GM23338 (cell line): ENCODE measurements at regions not wholly inside any gene's neighbourhood (a gene's known extent, or its start where the extent isn't known, plus 50 kb on each side); places are given as distances from the start of the nearest gene placed in this dataset.
A peak's percentile ranks its signal among the peaks of the same experiment; 100 is the strongest.

Source experiments
- ATAC-seq: fragments of 200-7000 bp; cut with Tn5 transposase; 3 replicates; pipeline ENCODE4 v1.9.1; 2020
- DNase-seq: peaks from one replicate; pipeline ENCODE4 v3.0.0-alpha.2; 2015; ENCODE audit warnings: low spot score
- H2AFZ ChIP-seq: fragments of 200-600 bp; sonication (generic); 2 replicates; pipeline ENCODE4 v1.8.0; 2016; ENCODE audit warnings: antibody characterized with exemption, mild to moderate bottlenecking, moderate library complexity
- H3F3A ChIP-seq: fragments of 200-600 bp; sonication (generic); replicated peaks from 2 replicates; pipeline ENCODE4 v1.8.0; 2017; ENCODE audit warnings: antibody characterized with exemption, mixed run types, low read depth
- H3K27ac ChIP-seq: fragments of 200-600 bp; sonication (generic); 2 replicates; pipeline ENCODE4 v1.6.1; 2016; ENCODE audit warnings: low read depth
- H3K27me3 ChIP-seq: fragments of 200-600 bp; sonication (generic); 2 replicates; pipeline ENCODE4 v1.8.0; 2016; ENCODE audit warnings: mild to moderate bottlenecking, mixed run types, moderate library complexity; ENCODE audit not compliant: insufficient read depth
- H3K36me3 ChIP-seq: fragments of 200-600 bp; sonication (generic); 2 replicates; pipeline ENCODE4 v1.8.0; 2016; ENCODE audit warnings: mild to moderate bottlenecking; ENCODE audit not compliant: insufficient read depth
- H3K4me1 ChIP-seq: fragments of 200-600 bp; sonication (generic); 2 replicates; pipeline ENCODE4 v1.8.0; 2016; ENCODE audit warnings: mild to moderate bottlenecking, moderate library complexity; ENCODE audit not compliant: insufficient read depth
- H3K4me2 ChIP-seq: fragments of 200-600 bp; sonication (generic); 2 replicates; pipeline ENCODE4 v1.7.1; 2017; ENCODE audit warnings: mixed run types
- H3K4me3 ChIP-seq: fragments of 200-600 bp; sonication (generic); 2 replicates; pipeline ENCODE4 v1.6.1; 2016; ENCODE audit warnings: mixed run types
- H3K79me2 ChIP-seq: fragments of 200-600 bp; sonication (generic); replicated peaks from 2 replicates; pipeline ENCODE4 v1.8.0; 2017; ENCODE audit warnings: mild to moderate bottlenecking; ENCODE audit not compliant: insufficient read depth
- H3K9me2 ChIP-seq: fragments of 200-600 bp; sonication (generic); 2 replicates; pipeline ENCODE4 v1.8.0; 2017; ENCODE audit not compliant: insufficient read depth
- H4K20me1 ChIP-seq: fragments of 200-600 bp; sonication (generic); replicated peaks from 2 replicates; pipeline ENCODE4 v1.8.0; 2017; ENCODE audit warnings: mild to moderate bottlenecking; ENCODE audit not compliant: insufficient read depth
- H3K27ac Mint-ChIP-seq: 2 replicates; pipeline ENCODE4 v1.8.0; 2020; ENCODE audit warnings: inconsistent platforms, mild to moderate bottlenecking, moderate library complexity, mixed read lengths
- H3K27me3 Mint-ChIP-seq: 3 replicates; pipeline ENCODE4 v1.8.0; 2022; ENCODE audit warnings: low read depth, mild to moderate bottlenecking, moderate library complexity, mixed read lengths, inconsistent platforms; ENCODE audit not compliant: insufficient read depth, poor library complexity
- H3K36me3 Mint-ChIP-seq: 3 replicates; pipeline ENCODE4 v1.8.0; 2021; ENCODE audit warnings: low read depth, mild to moderate bottlenecking, inconsistent platforms, moderate library complexity, mixed read lengths
- H3K4me1 Mint-ChIP-seq: 3 replicates; pipeline ENCODE4 v1.8.0; 2020; ENCODE audit warnings: mild to moderate bottlenecking, inconsistent platforms, mixed read lengths
- H3K4me3 Mint-ChIP-seq: 3 replicates; pipeline ENCODE4 v1.8.0; 2021; ENCODE audit warnings: moderate library complexity, mild to moderate bottlenecking, inconsistent platforms, mixed read lengths
- H3K9me3 Mint-ChIP-seq: 3 replicates; pipeline ENCODE4 v1.8.0; 2020; ENCODE audit warnings: moderate library complexity, mild to moderate bottlenecking, inconsistent platforms, mixed read lengths
- CREB1 ChIP-seq: fragments of 250-450 bp; sonication (Bioruptor Pico); IDR thresholded peaks from 2 replicates; pipeline ENCODE4 v1.5.0; 2020; ENCODE audit warnings: low read depth, mild to moderate bottlenecking, moderate library complexity
- JUNB ChIP-seq: IDR thresholded peaks from one replicate; pipeline ENCODE4 v1.6.1; 2016; ENCODE audit warnings: antibody characterized with exemption; ENCODE audit not compliant: unreplicated experiment
- STAT1 ChIP-seq: IDR thresholded peaks from one replicate; pipeline ENCODE4 v1.6.1; 2016; ENCODE audit warnings: antibody characterized with exemption; ENCODE audit not compliant: unreplicated experiment
- TF ChIP-seq, protein P1 (sequence below): IDR thresholded peaks from 2 replicates; pipeline ENCODE4 v1.6.1; 2016; ENCODE audit warnings: antibody characterized with exemption
- TF ChIP-seq, protein P2 (sequence below), 2 experiments: fragments of 200-600 bp in 1 of 2; sonication (generic) in 1 of 2; conservative IDR thresholded peaks; 2 replicates each; pipeline versions ENCODE4 v1.5.1 to v1.6.1; 2016 to 2017; ENCODE audit warnings: antibody characterized with exemption in 2 of 2, low read depth in 2 of 2, mild to moderate bottlenecking in 2 of 2, moderate library complexity in 1 of 2
- TF ChIP-seq, protein P3 (sequence below): IDR thresholded peaks from one replicate; pipeline ENCODE4 v1.6.1; 2018; ENCODE audit warnings: antibody characterized with exemption; ENCODE audit not compliant: unreplicated experiment

DNA sequence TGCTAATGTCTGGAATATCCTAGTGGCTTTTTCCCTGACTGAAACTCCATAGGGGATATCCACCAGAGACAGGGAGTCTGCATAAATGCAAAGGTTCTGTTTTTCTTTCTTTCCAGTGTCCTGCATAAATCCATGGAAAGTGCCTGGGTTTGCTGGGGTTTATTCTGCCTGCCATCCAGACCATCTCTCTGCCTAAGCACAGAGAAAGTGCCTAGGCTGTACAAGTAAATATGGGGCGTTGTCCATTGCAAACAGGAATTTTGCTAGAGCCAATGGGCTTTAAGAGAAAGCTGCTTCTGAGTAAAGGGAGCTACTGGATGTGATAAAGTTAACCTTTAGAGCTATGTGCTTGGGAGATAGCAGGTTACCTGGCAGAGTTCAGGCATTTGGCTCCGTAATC is 407.5 kb downstream of the AGTPBP1 start:
- H3K9me3 Mint-ChIP-seq = no peaks in the 10 kb centered on the region
- Histone ChIP-seq H4K20me1 (no peaks in the 10 kb centered on the region), H3K4me3 (no peak overlapping the region), H3K4me2 (no peak overlapping the region), H3K27me3 (no peaks in the 10 kb centered on the region), H3K9me2 (peaks cover 4% of the 10 kb centered on the region; the same call in 1 of the 2 replicates), H3K79me2 (no peaks in the 10 kb centered on the region), H3K4me1 (no peaks in the 10 kb centered on the region), H3K36me3 (no peaks in the 10 kb centered on the region), H3K27ac (no peak overlapping the region), H2AFZ (no peak overlapping the region), H3F3A (no peaks in the 10 kb centered on the region)
- no peak overlapping the region for H3K4me3 Mint-ChIP-seq
- no peaks in the 10 kb centered on the region for H3K27me3 Mint-ChIP-seq
- TF ChIP-seq, protein P1, sequence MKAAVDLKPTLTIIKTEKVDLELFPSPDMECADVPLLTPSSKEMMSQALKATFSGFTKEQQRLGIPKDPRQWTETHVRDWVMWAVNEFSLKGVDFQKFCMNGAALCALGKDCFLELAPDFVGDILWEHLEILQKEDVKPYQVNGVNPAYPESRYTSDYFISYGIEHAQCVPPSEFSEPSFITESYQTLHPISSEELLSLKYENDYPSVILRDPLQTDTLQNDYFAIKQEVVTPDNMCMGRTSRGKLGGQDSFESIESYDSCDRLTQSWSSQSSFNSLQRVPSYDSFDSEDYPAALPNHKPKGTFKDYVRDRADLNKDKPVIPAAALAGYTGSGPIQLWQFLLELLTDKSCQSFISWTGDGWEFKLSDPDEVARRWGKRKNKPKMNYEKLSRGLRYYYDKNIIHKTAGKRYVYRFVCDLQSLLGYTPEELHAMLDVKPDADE = no peak
- TF ChIP-seq STAT1 = no peak
- no peak overlapping the region for H3K27ac Mint-ChIP-seq
- ATAC-seq (no peak), DNase-seq (no peak)
- no peaks in the 10 kb centered on the region; the same call in 2 of the 3 replicates for H3K4me1 Mint-ChIP-seq
- no peaks in the 10 kb centered on the region for H3K36me3 Mint-ChIP-seq

DNA sequence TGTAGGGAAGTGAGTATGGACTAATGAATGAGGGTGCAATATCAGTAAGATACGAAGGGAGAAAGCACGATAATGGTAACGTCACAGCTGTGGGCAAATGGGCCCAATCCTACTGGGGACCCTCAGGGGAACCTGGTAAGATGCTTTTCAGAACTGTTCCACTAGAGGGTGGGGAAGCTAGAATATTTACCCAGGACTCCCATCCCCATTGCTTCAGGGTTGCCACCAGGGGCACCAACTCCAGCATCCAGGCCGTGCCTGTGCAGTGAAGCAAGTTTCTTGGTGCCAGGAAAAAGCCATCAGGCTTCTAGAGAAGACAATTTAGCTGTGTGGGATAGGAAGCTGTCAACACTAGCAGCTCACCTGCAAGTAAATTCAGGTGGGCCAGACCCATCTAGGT is 409.3 kb downstream of the AGTPBP1 start:
- Histone ChIP-seq H4K20me1 (no peaks in the 10 kb centered on the region), H3K4me3 (no peak overlapping the region), H3K36me3 (no peaks in the 10 kb centered on the region), H3F3A (no peaks in the 10 kb centered on the region), H3K79me2 (no peaks in the 10 kb centered on the region), H3K9me2 (no peaks in the 10 kb centered on the region), H3K27ac (no peak overlapping the region), H3K27me3 (no peaks in the 10 kb centered on the region), H2AFZ (peak overlapping the region; percentile 29; the same call in 1 of the 2 replicates), H3K4me1 (no peaks in the 10 kb centered on the region), H3K4me2 (no peak overlapping the region)
- TF ChIP-seq, protein P2, sequence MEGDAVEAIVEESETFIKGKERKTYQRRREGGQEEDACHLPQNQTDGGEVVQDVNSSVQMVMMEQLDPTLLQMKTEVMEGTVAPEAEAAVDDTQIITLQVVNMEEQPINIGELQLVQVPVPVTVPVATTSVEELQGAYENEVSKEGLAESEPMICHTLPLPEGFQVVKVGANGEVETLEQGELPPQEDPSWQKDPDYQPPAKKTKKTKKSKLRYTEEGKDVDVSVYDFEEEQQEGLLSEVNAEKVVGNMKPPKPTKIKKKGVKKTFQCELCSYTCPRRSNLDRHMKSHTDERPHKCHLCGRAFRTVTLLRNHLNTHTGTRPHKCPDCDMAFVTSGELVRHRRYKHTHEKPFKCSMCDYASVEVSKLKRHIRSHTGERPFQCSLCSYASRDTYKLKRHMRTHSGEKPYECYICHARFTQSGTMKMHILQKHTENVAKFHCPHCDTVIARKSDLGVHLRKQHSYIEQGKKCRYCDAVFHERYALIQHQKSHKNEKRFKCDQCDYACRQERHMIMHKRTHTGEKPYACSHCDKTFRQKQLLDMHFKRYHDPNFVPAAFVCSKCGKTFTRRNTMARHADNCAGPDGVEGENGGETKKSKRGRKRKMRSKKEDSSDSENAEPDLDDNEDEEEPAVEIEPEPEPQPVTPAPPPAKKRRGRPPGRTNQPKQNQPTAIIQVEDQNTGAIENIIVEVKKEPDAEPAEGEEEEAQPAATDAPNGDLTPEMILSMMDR (conservative IDR thresholded peaks at IDR 0.05; ENCODE audit: low read depth in 2 of 2) = peak; percentile 69 to 70
- no peak for TF ChIP-seq STAT1
- H3K4me3 Mint-ChIP-seq = no peak overlapping the region
- no peaks in the 10 kb centered on the region for H3K36me3 Mint-ChIP-seq
- no peaks in the 10 kb centered on the region; the same call in 2 of the 3 replicates for H3K4me1 Mint-ChIP-seq
- DNase-seq (peak; percentile 86), ATAC-seq (peak; percentile 100)
- H3K9me3 Mint-ChIP-seq = no peaks in the 10 kb centered on the region
- H3K27me3 Mint-ChIP-seq = no peaks in the 10 kb centered on the region
- H3K27ac Mint-ChIP-seq = no peak overlapping the region

DNA sequence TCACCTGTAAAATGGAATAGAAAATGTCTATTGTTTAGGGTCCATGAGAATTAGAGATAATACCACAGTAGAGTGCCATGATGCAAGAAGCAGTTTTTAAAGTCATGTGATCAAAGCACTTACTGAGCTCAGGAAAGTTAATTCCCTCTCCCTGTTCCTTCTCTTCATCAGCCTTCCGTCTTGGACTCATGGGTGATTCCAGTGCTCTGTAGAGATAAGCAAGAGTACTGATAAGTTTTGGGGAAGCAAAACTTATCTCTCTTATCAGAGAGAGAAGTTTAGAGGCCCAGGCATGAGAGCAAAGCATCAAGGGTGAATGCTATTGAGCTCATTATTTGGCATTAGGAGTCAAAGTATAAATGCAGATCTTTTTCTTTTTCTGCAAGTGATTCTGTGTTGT is 410.1 kb downstream of the AGTPBP1 start:
- no peaks in the 10 kb centered on the region for H3K9me3 Mint-ChIP-seq
- no peaks in the 10 kb centered on the region for H3K27me3 Mint-ChIP-seq
- no peak for ATAC-seq
- Histone ChIP-seq H3K4me1 (no peaks in the 10 kb centered on the region), H2AFZ (peak overlapping the region; percentile 44; the same call in 1 of the 2 replicates), H3F3A (no peaks in the 10 kb centered on the region), H3K27me3 (no peaks in the 10 kb centered on the region), H3K4me2 (no peak overlapping the region), H3K27ac (no peak overlapping the region), H3K36me3 (no peaks in the 10 kb centered on the region), H4K20me1 (no peaks in the 10 kb centered on the region), H3K9me2 (no peaks in the 10 kb centered on the region), H3K79me2 (no peaks in the 10 kb centered on the region), H3K4me3 (no peak overlapping the region)
- DNase-seq = no peak
- no peak overlapping the region for H3K27ac Mint-ChIP-seq
- H3K4me3 Mint-ChIP-seq = no peak overlapping the region
- no peaks in the 10 kb centered on the region; the same call in 2 of the 3 replicates for H3K4me1 Mint-ChIP-seq
- no peaks in the 10 kb centered on the region for H3K36me3 Mint-ChIP-seq
- TF ChIP-seq JUNB = no peak
- no peak for TF ChIP-seq CREB1 (CRISPR knock-in tag)
- TF ChIP-seq, protein P3, sequence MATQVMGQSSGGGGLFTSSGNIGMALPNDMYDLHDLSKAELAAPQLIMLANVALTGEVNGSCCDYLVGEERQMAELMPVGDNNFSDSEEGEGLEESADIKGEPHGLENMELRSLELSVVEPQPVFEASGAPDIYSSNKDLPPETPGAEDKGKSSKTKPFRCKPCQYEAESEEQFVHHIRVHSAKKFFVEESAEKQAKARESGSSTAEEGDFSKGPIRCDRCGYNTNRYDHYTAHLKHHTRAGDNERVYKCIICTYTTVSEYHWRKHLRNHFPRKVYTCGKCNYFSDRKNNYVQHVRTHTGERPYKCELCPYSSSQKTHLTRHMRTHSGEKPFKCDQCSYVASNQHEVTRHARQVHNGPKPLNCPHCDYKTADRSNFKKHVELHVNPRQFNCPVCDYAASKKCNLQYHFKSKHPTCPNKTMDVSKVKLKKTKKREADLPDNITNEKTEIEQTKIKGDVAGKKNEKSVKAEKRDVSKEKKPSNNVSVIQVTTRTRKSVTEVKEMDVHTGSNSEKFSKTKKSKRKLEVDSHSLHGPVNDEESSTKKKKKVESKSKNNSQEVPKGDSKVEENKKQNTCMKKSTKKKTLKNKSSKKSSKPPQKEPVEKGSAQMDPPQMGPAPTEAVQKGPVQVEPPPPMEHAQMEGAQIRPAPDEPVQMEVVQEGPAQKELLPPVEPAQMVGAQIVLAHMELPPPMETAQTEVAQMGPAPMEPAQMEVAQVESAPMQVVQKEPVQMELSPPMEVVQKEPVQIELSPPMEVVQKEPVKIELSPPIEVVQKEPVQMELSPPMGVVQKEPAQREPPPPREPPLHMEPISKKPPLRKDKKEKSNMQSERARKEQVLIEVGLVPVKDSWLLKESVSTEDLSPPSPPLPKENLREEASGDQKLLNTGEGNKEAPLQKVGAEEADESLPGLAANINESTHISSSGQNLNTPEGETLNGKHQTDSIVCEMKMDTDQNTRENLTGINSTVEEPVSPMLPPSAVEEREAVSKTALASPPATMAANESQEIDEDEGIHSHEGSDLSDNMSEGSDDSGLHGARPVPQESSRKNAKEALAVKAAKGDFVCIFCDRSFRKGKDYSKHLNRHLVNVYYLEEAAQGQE = no peak
